Brain microvascular endothelial cell (primary cell): ENCODE measurements at regions not wholly inside any gene's neighbourhood (a gene's known extent, or its start where the extent isn't known, plus 50 kb on each side); places are given as distances from the start of the nearest gene placed in this dataset.
"Not testable (repeated sequence)": the region's sequence is repeated elsewhere in the genome, so short reads cannot be mapped to it uniquely, and the experiment has no call there.

ENCODE experiments used
- DNase-seq: peaks from one replicate; pipeline ENCODE4 v3.0.0-alpha.2; 2020
- H3K27ac ChIP-seq: fragments of 250-450 bp; sonication (Bioruptor Pico); 2 replicates; pipeline ENCODE4 v1.5.1; 2020; ENCODE audit warnings: mild to moderate bottlenecking, moderate library complexity
- H3K27me3 ChIP-seq: fragments of 250-450 bp; sonication (Bioruptor Pico); replicated peaks from 2 replicates; pipeline ENCODE4 v1.5.1; 2020; ENCODE audit warnings: mild to moderate bottlenecking
- H3K36me3 ChIP-seq: fragments of 250-450 bp; sonication (Bioruptor Pico); replicated peaks from 2 replicates; pipeline ENCODE4 v1.5.1; 2020; ENCODE audit warnings: mild to moderate bottlenecking
- H3K4me3 ChIP-seq: 2 replicates; pipeline ENCODE4 v1.5.1; 2011; ENCODE audit warnings: low read depth, mild to moderate bottlenecking, control low read depth, low read length, moderate library complexity
- in situ Hi-C: cut with HindIII; loops from 2 replicates; pipeline ENCODE4 v1.10.0; 2017; ENCODE audit warnings: low sequenced_read_pairs, low pct_ligation_motif_present
- TF ChIP-seq, protein P1 (sequence below): IDR thresholded peaks from 2 replicates; pipeline ENCODE4 v1.5.1; 2011; ENCODE audit warnings: low read depth, mild to moderate bottlenecking, moderate library complexity, low read length, control low read depth, inconsistent platforms; ENCODE audit errors: missing control alignments

DNA sequence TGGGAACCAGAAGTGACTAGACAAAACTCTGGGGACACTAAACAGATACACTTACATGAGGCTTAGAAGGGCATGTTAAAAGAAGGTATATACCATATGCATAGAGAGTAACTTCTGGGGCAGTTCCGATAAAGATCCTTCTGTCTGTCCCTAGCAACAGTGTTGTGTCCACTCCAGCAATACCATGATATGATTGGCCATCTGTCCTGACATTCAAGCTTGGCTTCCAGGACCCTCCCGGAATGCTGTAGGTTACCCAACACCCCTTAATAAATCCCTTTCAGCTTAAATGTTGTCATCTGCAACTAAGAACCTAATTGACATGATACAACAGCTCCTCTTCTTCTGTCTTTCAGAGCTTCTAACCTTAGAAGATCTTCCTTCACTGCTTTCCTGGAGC lies 307.7 kb downstream of the OMA1 start:
- TF ChIP-seq, protein P1, sequence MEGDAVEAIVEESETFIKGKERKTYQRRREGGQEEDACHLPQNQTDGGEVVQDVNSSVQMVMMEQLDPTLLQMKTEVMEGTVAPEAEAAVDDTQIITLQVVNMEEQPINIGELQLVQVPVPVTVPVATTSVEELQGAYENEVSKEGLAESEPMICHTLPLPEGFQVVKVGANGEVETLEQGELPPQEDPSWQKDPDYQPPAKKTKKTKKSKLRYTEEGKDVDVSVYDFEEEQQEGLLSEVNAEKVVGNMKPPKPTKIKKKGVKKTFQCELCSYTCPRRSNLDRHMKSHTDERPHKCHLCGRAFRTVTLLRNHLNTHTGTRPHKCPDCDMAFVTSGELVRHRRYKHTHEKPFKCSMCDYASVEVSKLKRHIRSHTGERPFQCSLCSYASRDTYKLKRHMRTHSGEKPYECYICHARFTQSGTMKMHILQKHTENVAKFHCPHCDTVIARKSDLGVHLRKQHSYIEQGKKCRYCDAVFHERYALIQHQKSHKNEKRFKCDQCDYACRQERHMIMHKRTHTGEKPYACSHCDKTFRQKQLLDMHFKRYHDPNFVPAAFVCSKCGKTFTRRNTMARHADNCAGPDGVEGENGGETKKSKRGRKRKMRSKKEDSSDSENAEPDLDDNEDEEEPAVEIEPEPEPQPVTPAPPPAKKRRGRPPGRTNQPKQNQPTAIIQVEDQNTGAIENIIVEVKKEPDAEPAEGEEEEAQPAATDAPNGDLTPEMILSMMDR: no peak
- Histone ChIP-seq H3K36me3 (no peaks in the 10 kb centered on the region), H3K27ac (no peak overlapping the region), H3K27me3 (no peaks in the 10 kb centered on the region), H3K4me3 (no peak overlapping the region)
- in situ Hi-C loops: no loop called here
- DNase-seq: no peak

DNA sequence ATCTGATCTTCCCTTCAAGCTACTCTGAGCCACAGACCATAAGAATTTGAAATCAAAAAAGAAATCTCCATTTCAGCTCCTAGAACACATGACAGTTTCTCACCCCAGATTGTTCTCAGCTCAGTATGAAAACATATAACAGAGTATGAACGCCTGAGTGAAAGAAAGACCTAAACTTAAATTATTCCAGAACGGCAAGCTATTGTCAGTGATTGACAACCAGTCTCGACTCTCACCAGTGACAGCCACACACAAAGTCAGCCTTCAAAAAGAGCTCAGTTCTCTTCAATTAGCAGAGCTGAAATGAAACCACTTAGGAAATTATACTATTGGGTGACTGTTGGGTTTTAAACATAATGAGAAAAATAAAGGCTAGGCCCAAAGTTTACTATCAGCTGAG lies 312.8 kb downstream of the OMA1 start:
- TF ChIP-seq, protein P1: no peak
- H3K36me3 ChIP-seq: no peaks in the 10 kb centered on the region

DNA sequence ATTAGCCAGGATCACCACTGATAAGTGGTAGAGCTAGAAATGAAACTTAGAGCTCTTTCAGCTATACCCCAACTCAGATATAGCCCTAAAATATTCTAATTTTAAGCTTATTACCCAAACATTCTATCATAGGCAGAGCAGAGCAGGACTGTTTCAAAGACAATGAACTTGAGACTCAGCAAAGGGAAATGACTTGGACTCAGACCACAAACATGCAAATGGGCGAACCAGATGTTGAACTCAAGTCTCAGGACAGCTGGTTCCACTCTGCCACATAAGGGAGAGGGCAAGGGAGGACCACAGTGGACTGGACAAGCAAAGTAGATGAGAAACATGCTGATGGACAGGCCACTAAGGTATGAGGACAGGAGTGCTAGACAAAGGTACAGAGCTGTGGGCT lies 315.3 kb downstream of the OMA1 start:
- no peaks in the 10 kb centered on the region for H3K36me3 ChIP-seq
- DNase-seq: no peak
- no peak overlapping the region for H3K4me3 ChIP-seq
- TF ChIP-seq, protein P1: no peak
- H3K27me3 ChIP-seq: no peaks in the 10 kb centered on the region
- in situ Hi-C loops: no loop called here
- no peak overlapping the region for H3K27ac ChIP-seq

More for the DNA sequence above, 312.8 kb downstream of the OMA1 start:
- no peak for DNase-seq
- H3K27me3 ChIP-seq: no peaks in the 10 kb centered on the region
- in situ Hi-C loops: no loop called here
- H3K4me3 ChIP-seq: no peak overlapping the region
- H3K27ac ChIP-seq: no peak overlapping the region

DNA sequence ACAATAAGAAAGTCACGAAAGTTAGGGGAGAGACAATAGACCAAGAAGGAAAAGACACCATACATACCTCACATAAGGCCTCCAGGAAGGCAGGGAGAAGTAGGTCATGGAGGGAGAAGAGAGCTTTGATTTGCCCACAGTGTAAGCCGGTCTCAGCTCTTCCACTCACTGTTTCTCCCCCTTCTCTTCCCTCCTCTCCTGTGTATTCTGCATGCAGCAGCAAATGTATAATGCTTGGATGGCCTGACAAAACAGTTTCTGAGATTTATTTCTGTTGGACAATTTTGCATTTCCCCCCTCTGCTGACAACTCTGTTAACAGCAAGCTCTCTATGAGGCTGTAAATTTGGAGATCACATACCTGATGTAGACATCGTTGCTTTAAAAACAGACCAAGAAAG lies 318.9 kb downstream of the OMA1 start:
- no peak for DNase-seq
- H3K4me3 ChIP-seq: no peak overlapping the region
- H3K27me3 ChIP-seq: no peaks in the 10 kb centered on the region
- in situ Hi-C loops: no loop called here
- H3K27ac ChIP-seq: no peak overlapping the region
- H3K36me3 ChIP-seq: no peaks in the 10 kb centered on the region
- TF ChIP-seq, protein P1: no peak

DNA sequence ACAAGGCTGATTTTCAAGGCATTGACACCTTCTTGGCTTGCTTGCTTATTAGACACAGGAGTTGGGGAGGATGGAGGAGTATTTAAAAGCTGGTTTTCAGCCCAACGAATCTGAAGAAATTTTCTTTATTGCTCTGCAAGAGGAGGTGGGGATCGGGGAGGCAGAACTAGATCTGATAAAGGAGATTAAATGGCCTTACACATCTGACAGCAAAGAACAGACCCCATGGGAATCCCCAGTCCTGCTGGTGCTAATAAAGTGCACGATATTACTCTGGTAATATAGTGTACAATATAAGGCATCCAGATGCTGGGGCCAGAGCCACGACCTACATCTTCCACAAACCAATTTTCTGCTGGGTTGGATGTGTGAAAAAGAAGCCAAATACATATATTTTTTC lies 323.0 kb downstream of the OMA1 start:
- no peaks in the 10 kb centered on the region for H3K27me3 ChIP-seq
- in situ Hi-C loops: no loop called here
- TF ChIP-seq, protein P1: no peak

DNA sequence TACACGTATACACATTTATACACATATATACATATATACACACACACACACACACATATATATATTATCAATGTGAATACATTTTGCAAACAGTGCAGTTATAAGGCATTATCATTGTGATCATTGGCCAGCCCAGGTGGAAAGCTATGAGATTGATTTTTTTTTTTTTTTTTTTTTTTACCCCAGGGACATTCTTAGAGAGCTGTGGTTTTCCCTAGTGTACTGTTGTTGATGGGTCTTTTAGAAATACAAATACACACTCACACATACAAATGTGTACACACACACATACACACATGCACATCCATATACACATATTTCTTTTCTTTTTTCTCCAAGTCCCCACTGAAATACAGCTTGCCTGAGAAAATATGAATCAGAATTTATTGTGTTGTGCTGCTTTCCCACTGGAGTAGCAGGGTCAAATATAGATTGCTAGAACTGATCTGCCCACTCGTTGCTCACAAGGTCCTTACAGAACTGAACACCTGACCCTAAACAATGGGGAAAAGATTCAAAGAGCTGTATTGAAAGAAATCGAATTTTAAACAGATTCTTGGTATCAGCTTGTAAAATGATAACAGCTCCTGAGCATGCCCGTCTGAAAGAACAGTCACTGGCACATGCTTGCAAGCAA lies 325.6 kb downstream of the OMA1 start:
- in situ Hi-C loops: no loop called here
- H3K27me3 ChIP-seq: no peaks in the 10 kb centered on the region
- no peaks in the 10 kb centered on the region for H3K36me3 ChIP-seq
- H3K4me3 ChIP-seq: no peak overlapping the region
- no peak for DNase-seq
- H3K27ac ChIP-seq: no peak overlapping the region
- TF ChIP-seq, protein P1: no peak

More for the DNA sequence above, 323.0 kb downstream of the OMA1 start:
- Histone ChIP-seq H3K27ac (no peak overlapping the region), H3K4me3 (no peak overlapping the region), H3K36me3 (no peaks in the 10 kb centered on the region)
- DNase-seq: no peak

DNA sequence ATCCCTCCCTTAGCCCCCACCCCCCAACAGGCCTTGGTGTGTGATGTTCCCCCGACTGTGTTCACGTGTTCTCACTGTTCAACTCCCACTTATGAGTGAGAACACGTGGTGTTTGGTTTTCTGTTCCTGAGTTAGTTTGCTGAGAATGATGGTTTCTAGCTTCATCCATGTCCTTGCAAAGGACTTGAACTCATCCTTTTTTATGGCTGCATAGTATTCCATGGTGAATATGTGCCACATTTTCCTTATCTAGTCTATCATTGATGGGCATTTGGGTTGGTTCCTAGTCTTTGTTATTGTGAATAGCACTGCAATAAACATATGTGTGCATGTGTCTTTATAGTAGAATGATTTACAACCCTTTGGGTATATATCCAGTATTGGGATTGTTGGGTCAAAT lies 330.4 kb downstream of the OMA1 start:
- H3K27me3 ChIP-seq, DNase-seq, H3K4me3 ChIP-seq, H3K27ac ChIP-seq, in situ Hi-C loops, H3K36me3 ChIP-seq: not testable (repeated sequence)
